ENCODE measurements at regions not wholly inside any gene's neighbourhood (a gene's known extent, or its start where the extent isn't known, plus 50 kb on each side); places are given as distances from the start of the nearest gene placed in this dataset.
"Not testable (repeated sequence)": the region's sequence is repeated elsewhere in the genome, so short reads cannot be mapped to it uniquely, and the experiment has no call there.

DNA sequence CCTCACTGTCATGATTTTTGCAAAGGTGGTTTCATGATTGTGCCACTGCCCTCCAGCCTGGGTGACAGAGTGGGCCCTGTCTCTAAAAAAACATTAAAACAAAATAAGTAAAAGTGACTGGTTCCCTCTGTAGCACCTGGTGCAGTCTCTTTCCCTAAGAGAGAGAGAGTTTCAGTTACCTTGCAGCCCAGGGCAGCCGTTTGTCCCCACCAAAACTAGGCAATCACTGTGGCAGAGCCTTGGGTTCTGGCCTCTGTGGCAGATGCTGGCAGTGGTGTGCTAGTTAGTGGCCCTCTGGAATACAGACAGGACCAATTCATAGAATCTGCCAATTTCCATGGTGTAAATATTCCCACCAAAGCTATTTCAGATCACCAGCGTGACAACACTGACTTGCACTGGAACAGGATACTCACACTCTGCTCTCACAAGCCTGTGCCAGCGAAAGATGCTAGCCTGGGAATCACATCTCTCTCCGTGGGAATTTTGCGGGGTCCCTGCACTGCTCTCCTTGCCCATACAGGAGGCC, 108.7 kb downstream of the TLR5 start:
- Histone ChIP-seq H3K4me3 (ENCODE audit: low read depth, low read length) (no peak overlapping the region), H3K4me1 (ENCODE audit: insufficient read depth) (no peaks in the 10 kb centered on the region), H3K27ac (ENCODE audit: low read depth) (no peak overlapping the region), H3K36me3 (ENCODE audit: insufficient read depth) (no peaks in the 10 kb centered on the region)
- no peak for DNase-seq (ENCODE audit: extremely low spot score)
- WGBS = 96% methylated on average over 5 of the region's 5 CpGs

DNA sequence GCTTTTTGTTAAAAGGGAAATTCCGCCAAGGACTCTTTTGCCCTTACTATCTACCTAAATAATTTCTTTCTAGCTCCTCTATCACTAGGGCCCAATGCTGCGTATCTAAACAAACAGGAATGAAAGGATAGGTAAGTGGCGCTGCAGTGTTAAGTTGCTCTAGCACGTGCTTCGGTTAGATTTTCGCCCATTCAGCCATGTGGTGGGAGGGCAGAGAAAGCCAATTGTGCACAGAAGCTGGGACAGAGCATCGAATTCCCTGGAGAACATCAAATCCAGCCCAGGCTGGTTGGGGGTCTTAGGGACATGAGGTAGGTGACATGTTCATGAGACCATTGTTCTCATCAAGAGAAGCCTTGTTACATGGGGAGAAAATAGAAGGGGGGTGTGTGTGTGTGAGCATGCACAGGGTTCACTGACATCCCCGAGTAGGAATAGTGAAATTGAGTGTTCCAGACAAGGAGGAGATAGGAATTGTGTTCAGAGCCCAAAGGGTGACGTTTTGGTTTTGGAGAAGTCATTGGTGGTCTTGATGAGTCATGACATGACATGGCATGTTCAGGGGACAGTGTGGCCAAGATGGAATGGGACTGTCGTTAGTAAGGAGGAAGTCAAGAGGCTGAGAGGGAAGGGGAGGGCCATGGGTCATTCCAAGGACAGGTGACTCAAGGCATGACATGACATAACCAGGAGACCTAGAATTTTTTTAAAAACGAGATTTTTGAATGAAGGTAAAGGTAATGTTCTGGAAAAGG, 107.1 kb downstream of the TLR5 start:
- Histone ChIP-seq H3K4me1 (ENCODE audit: insufficient read depth) (no peaks in the 10 kb centered on the region), H3K4me3 (ENCODE audit: low read depth, low read length) (no peak overlapping the region), H3K27ac (ENCODE audit: low read depth) (no peak overlapping the region), H3K36me3 (ENCODE audit: insufficient read depth) (no peaks in the 10 kb centered on the region)
- WGBS = 71% methylated on average over 11 of the region's 11 CpGs
- no peak for DNase-seq (ENCODE audit: extremely low spot score)

DNA sequence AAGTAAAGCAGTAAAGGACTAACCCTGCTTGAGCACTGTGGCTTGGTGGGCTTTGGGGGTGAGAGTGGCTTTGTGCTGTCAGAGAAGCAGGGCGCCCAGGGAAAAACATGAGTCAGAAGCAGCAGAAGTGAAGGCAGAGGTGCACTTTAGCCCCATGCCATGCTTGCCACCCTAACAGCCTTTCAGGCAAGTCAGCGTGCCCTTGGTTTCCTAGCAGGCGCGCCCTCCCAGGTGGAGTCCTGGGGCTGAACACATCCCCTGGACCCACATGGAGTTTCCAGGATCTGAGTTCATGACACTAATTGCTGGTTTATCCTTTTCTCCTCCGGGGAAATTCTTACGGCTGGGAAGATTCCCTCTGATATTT, 106.6 kb downstream of the TLR5 start:
- Histone ChIP-seq H3K4me3 (ENCODE audit: low read depth, low read length) (no peak overlapping the region), H3K36me3 (ENCODE audit: insufficient read depth) (no peaks in the 10 kb centered on the region), H3K27ac (ENCODE audit: low read depth) (no peak overlapping the region), H3K4me1 (ENCODE audit: insufficient read depth) (no peaks in the 10 kb centered on the region)
- 94% methylated on average over 6 of the region's 6 CpGs for WGBS
- DNase-seq (ENCODE audit: extremely low spot score) = no peak

DNA sequence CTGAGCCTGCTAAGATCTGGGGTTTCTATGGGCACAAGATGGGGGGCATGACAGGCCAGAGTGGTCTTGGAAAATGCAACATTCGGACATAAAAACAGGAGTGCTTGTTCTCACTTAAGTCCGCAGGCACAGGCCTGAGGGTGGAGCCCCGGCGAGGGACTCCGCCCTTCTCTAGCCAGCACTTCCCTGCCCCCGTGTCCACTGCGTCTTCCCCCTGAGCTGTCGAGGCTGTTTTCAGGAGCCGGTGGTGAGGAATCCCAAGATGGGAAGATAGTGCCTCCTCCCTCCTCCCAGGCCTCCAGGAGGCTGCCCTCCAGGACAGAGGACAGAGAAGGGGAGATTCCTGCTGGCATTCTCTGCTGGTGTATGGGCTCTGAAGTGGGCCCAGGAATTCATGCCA, 105.2 kb downstream of the TLR5 start:
- no peak for DNase-seq (ENCODE audit: extremely low spot score)
- Histone ChIP-seq H3K4me3 (ENCODE audit: low read depth, low read length) (no peak overlapping the region), H3K4me1 (ENCODE audit: insufficient read depth) (no peaks in the 10 kb centered on the region), H3K36me3 (ENCODE audit: insufficient read depth) (no peaks in the 10 kb centered on the region), H3K27ac (ENCODE audit: low read depth) (no peak overlapping the region)
- 75% methylated on average over 9 of the region's 9 CpGs for WGBS

DNA sequence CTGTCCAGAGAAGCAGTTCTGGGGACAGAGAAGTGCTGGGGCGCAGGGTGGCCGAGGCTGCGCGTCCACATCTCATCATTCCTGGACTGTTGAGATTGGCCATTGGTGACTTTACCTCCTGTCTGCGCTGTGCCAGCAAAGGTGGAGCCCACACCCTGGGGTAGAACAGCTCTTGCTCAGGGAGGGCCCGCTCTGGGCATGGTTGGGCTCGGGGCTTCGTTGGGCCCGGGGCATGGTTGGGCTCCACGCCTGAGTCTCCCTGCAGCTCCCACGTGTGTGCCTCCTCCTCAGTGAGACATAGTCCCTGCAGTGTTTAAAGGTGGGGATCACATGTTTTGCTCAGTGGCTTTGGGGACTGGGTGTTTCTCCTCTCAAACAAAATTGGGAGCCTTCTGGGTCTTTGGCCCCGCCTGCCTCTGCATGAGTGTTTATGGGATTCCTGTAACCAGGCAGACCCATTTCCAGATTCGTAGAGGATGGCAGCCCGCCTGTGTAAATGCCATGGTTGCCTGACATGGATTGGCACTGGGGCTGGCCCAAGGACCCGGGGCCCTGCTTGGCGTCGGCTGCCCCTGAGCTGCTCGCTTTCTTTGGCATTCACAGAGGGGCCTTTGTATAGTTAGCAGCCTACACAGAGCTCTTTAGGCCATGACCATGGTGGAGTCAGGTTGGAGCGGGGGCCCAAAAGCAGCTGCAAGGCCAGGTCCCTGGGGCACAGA, 104.6 kb downstream of the TLR5 start:
- no peaks in the 10 kb centered on the region for H3K36me3 ChIP-seq (ENCODE audit: insufficient read depth)
- WGBS = 95% methylated on average over 19 of the region's 19 CpGs
- H3K4me3 ChIP-seq (ENCODE audit: low read depth, low read length) = no peak overlapping the region
- no peak overlapping the region for H3K27ac ChIP-seq (ENCODE audit: low read depth)
- DNase-seq (ENCODE audit: extremely low spot score) = no peak
- H3K4me1 ChIP-seq (ENCODE audit: insufficient read depth) = no peaks in the 10 kb centered on the region

DNA sequence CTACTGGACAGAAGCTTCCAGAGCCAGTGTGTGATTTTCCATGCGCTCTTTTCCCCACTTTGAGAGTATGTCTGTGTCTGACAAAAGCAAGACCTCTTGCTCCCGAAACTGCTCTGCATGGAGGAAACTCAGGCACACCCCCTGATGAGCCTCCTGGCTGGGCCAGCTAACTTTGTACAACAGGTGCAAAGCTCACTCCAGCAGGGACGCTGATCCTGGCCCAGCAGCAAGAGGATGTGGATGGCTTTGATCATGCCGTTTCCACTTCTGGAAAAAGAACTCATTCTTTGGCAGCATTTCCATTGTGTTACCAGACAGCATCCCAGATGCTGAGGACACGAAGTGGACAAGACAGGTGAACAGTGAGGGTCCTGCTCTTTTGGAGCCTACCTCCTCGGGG, 103.1 kb downstream of the TLR5 start:
- Histone ChIP-seq H3K4me3 (ENCODE audit: low read depth, low read length) (no peak overlapping the region), H3K36me3 (ENCODE audit: insufficient read depth) (no peaks in the 10 kb centered on the region), H3K4me1 (ENCODE audit: insufficient read depth) (no peaks in the 10 kb centered on the region), H3K27ac (ENCODE audit: low read depth) (no peak overlapping the region)
- DNase-seq (ENCODE audit: extremely low spot score) = no peak
- WGBS = 72% methylated on average over 6 of the region's 6 CpGs

DNA sequence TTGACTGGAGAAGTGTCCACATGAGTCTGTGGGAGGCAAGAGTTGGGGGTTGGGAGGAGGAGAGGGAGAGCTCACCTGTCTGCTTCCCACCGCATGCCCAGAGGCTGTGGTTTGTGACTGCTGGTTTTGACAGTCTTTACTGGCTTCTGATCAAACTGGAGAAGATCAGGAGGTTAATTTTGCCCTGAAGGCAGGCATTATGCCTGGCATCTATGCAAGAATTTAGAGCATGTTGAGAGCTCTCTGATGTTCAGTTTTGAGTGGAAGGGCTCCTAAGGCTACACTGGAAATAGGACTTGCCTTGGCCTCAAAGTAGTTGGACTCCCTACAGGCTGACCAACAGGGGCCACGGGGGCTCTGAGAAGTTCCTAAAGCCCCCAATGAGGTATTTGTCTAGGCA, 101.6 kb downstream of the TLR5 start:
- WGBS = 65% methylated on average over 2 of the region's 2 CpGs

DNA sequence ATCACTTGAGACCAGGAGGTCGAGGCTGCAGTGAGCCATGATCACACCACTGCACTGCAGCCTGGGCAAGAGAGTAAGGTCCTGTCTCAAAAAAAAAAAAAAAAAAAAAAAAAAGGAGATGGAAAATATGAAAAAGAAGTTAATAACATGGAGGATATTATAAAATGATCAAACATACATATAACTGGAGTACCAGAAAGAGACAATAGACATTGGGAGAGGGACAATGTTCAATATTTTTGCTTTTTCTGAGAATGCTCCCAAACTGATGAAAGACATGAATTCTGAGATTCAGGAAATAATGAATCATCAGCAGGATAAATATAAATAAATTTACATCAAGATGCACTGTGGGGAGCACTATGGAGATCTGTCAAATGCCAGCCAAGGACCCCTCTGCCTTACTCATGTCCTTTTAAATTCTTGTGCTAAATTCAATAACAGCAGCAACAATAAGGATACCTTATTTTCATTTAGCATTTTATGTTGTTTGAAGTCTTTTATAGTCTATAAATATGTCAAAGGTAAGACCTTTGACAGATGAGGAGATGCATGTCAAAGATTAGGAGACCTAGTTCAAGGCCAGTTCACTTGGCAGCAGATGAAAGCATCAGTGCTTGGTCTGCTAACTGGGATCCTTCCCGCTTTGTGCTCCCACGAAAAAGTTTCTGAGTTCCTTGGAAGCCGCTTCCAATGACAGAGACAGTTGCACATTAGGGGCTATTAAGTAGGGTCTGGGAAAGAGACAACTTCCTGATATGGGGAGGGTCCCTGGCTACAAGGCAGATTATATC, 97.7 kb downstream of the TLR5 start:
- Histone ChIP-seq H3K27ac (ENCODE audit: low read depth) (no peak overlapping the region), H3K36me3 (ENCODE audit: insufficient read depth) (no peaks in the 10 kb centered on the region), H3K4me1 (ENCODE audit: insufficient read depth) (no peaks in the 10 kb centered on the region), H3K4me3 (ENCODE audit: low read depth, low read length) (no peak overlapping the region)
- 84% methylated on average over 4 of the region's 4 CpGs for WGBS
- DNase-seq (ENCODE audit: extremely low spot score) = no peak

More for the DNA sequence above, 101.6 kb downstream of the TLR5 start:
- DNase-seq (ENCODE audit: extremely low spot score) = no peak
- Histone ChIP-seq H3K4me1 (ENCODE audit: insufficient read depth) (no peaks in the 10 kb centered on the region), H3K27ac (ENCODE audit: low read depth) (no peak overlapping the region), H3K4me3 (ENCODE audit: low read depth, low read length) (no peak overlapping the region), H3K36me3 (ENCODE audit: insufficient read depth) (no peaks in the 10 kb centered on the region)

DNA sequence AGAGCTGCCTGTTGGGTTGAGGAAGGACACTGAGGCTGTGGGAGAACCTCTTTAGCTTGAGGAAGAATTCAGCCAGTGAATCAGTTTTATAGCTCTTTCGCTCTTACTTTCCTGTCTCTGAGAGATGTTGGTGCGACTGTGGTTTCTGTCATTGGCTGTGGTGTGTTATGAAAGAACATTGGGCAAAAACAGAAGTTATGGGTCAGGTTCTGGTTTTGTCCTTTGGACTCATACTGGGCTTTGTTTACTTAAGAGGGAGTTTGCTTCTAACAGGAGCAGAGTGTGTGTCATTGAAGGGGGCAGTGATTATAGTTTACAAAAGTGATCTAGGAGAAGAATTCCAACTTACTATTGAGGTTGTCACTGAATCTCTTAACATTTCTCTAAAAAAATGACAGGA, 97.0 kb downstream of the TLR5 start:
- H3K27ac ChIP-seq (ENCODE audit: low read depth) = no peak overlapping the region

DNA sequence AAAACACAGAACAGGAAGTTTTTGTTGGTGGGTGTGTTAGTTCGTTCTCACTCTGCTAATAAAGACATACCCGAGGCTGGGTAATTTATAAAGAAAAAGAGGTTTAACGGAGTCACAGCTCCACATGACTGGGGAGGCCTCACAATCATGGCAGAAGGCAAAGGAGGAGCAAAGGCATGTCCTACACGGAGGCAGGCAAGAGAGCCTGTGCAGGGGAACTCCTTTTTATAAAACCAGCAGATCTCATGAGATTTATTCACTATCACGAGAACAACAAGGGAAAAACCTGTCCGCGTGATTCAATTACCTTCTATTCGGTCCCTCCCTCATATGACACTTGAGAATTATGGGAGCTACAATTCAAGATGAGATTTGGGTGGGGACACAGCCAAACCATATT, 96.6 kb downstream of the TLR5 start:
- not testable (repeated sequence) for H3K4me1 ChIP-seq (ENCODE audit: insufficient read depth); DNase-seq (ENCODE audit: extremely low spot score); H3K36me3 ChIP-seq (ENCODE audit: insufficient read depth); H3K27ac ChIP-seq (ENCODE audit: low read depth); H3K4me3 ChIP-seq (ENCODE audit: low read depth, low read length)
- 94% methylated on average over 8 of the region's 8 CpGs for WGBS

More for the DNA sequence above, 97.0 kb downstream of the TLR5 start:
- DNase-seq (ENCODE audit: extremely low spot score) = no peak
- Histone ChIP-seq H3K36me3 (ENCODE audit: insufficient read depth) (no peaks in the 10 kb centered on the region), H3K4me3 (ENCODE audit: low read depth, low read length) (no peak overlapping the region), H3K4me1 (ENCODE audit: insufficient read depth) (no peaks in the 10 kb centered on the region)
- WGBS = over 99% methylated on average over 2 of the region's 2 CpGs

DNA sequence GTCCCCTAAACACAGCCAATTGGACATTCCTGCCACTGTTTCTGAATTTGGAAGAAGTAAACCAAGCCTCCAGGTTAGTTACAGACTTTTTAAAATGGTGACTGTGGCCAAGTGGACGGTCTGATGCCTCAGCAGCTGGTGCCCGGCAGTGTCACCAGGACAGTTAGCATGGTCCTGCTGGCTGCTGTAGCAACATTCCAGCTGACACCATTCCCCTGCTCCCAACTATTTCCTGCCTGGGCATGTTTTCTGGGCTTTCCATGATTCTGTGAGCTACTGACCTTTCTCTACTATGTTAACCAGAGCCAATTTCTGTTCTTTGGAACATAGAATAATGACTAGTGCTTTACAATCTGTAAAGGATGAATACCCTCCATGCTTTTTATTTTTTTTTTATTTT, 95.0 kb downstream of the TLR5 start:
- WGBS = 84% methylated on average over 2 of the region's 2 CpGs
- Histone ChIP-seq H3K36me3 (ENCODE audit: insufficient read depth) (no peaks in the 10 kb centered on the region), H3K4me1 (ENCODE audit: insufficient read depth) (no peaks in the 10 kb centered on the region), H3K27ac (ENCODE audit: low read depth) (no peak overlapping the region), H3K4me3 (ENCODE audit: low read depth, low read length) (no peak overlapping the region)
- DNase-seq (ENCODE audit: extremely low spot score) = no peak

DNA sequence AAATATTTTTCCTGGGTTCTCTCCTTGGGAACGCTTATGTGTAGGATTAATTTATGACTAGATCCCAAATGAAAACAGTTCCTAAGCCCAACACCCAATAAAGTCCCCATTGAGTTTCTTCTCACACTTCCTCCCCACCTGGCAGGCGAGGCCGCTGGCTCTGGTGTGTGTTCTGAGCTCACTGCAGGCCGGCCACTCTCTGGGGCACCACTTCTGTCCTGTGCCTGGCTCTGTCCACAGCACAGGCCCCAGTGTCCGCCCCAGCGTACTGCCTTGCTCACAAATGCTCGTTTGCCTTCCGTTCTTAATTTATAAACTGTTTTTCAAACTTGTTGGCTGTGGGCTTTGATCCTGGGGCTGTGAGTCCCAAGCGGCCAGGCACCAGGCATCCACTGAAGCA, 90.6 kb downstream of the TLR5 start:
- H3K27ac ChIP-seq (ENCODE audit: low read depth) = no peak overlapping the region
- H3K4me1 ChIP-seq (ENCODE audit: insufficient read depth) = no peaks in the 10 kb centered on the region
- no peak for DNase-seq (ENCODE audit: extremely low spot score)
- WGBS = 70% methylated on average over 9 of the region's 9 CpGs
- H3K36me3 ChIP-seq (ENCODE audit: insufficient read depth) = no peaks in the 10 kb centered on the region
- H3K4me3 ChIP-seq (ENCODE audit: low read depth, low read length) = no peak overlapping the region

DNA sequence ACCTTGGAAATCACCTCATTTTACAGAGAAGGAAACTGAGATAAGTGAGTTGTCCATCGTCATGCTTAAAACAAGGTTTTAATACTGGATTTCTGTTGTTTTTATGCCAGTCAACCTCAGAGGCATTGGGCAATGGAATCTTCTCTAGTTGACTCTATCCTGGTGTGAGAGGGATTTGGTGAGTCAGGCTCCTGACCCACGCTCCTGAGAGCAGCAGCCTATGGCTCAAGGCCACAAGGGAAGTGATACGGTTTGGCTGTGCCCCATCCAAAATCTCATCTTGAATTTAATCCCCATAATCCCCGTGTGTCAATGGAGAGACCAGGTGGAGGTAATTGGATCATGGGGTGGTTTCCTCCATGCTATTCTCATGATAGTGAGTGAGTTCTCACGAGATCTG, 90.1 kb downstream of the TLR5 start:
- Histone ChIP-seq H3K4me1 (ENCODE audit: insufficient read depth) (no peaks in the 10 kb centered on the region), H3K36me3 (ENCODE audit: insufficient read depth) (no peaks in the 10 kb centered on the region), H3K27ac (ENCODE audit: low read depth) (no peak overlapping the region), H3K4me3 (ENCODE audit: low read depth, low read length) (no peak overlapping the region)
- 88% methylated on average over 5 of the region's 5 CpGs for WGBS
- no peak for DNase-seq (ENCODE audit: extremely low spot score)

DNA sequence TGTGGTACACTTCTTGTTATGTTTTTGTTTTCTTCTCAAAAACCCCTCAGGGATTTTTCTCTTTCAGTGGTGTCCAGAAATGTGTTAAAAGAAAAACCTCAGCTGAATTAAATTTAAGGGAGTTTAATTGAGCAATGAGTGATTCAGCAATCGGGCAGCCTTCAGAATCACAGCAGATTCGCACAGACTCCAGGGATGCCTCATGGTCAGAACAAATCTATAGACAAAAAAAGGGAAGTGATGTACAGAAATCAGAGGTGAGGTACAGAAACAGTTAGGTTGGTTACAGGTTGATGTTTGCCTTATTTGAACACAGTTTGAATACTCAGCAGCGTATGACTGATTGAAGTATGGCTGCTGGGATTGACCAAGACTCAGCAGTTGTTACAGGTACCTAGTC, 86.2 kb downstream of the TLR5 start:
- H3K36me3 ChIP-seq (ENCODE audit: insufficient read depth) = no peaks in the 10 kb centered on the region
- no peak overlapping the region for H3K27ac ChIP-seq (ENCODE audit: low read depth)
- H3K4me3 ChIP-seq (ENCODE audit: low read depth, low read length) = no peak overlapping the region
- DNase-seq (ENCODE audit: extremely low spot score) = no peak
- 97% methylated on average over 3 of the region's 3 CpGs for WGBS
- H3K4me1 ChIP-seq (ENCODE audit: insufficient read depth) = no peaks in the 10 kb centered on the region
